SK-N-SH (cell line): ENCODE measurements at regions not wholly inside any gene's neighbourhood (a gene's known extent, or its start where the extent isn't known, plus 50 kb on each side); places are given as distances from the start of the nearest gene placed in this dataset.

Experiments
- CTCF ChIA-PET: fragments of 300-600, 350-600 bp; formaldehyde crosslinking; extraction: SDS; loops from one replicate; lab custom pipeline; 2021; lab: Yijun Ruan, JAX
- POLR2A ChIA-PET: fragments of 350-600 bp; sonication (Branson Sonifier 250); formaldehyde crosslinking; extraction: SDS; loops from one replicate; lab custom pipeline; 2020; ENCODE audit warnings: antibody characterized with exemption, inconsistent platforms; lab: Yijun Ruan, JAX
- DNase-seq: peaks from one replicate; pipeline ENCODE4 v3.0.0; 2012
- H2AFZ ChIP-seq: fragments of 200-600 bp; sonication (generic); 2 replicates; pipeline ENCODE4 v1.8.1; 2016; ENCODE audit warnings: antibody characterized with exemption, mild to moderate bottlenecking, low read depth
- H3F3A ChIP-seq: fragments of 200-600 bp; sonication (generic); replicated peaks from 2 replicates; pipeline ENCODE3; 2016; ENCODE audit warnings: antibody characterized with exemption, mild to moderate bottlenecking; ENCODE audit not compliant: insufficient read depth
- H3K27ac ChIP-seq, 2 experiments: fragments of 200-500 bp in 1 of 2; fragments of 200-600 bp in 1 of 2; sonication (Bioruptor generic) in 1 of 2; sonication (generic), shearing (Covaris generic) in 1 of 2; 2 replicates each; pipeline versions ENCODE4 v1.5.1 to v1.6.1; 2014 to 2016; ENCODE audit warnings: low read depth in 2 of 2, inconsistent platforms in 1 of 2, low read length in 1 of 2, mild to moderate bottlenecking in 1 of 2, mixed read lengths in 1 of 2
- H3K27me3 ChIP-seq: fragments of 200-600 bp; sonication (generic), shearing (Covaris generic); 2 replicates; pipeline ENCODE4 v1.6.1; 2016; ENCODE audit warnings: mixed run types; ENCODE audit not compliant: insufficient read depth
- H3K36me3 ChIP-seq, 2 experiments: fragments of 200-500 bp in 1 of 2; fragments of 200-600 bp in 1 of 2; sonication (Bioruptor generic) in 1 of 2; sonication (generic) in 1 of 2; replicated peaks in 1 of 2; 2 replicates each; pipeline versions ENCODE3 to v1.5.1; 2014 to 2016; ENCODE audit warnings: low read length in 1 of 2, mild to moderate bottlenecking in 1 of 2; ENCODE audit not compliant: insufficient read depth in 2 of 2, control insufficient read depth in 1 of 2
- H3K4me1 ChIP-seq, 2 experiments: fragments of 200-500 bp in 1 of 2; fragments of 200-600 bp in 1 of 2; sonication (Bioruptor generic) in 1 of 2; sonication (generic), shearing (Covaris generic) in 1 of 2; 2 replicates each; pipeline versions ENCODE4 v1.5.1 to v1.6.1; 2014 to 2016; ENCODE audit warnings: low read depth in 1 of 2, low read length in 1 of 2, mixed run types in 1 of 2; ENCODE audit not compliant: insufficient read depth in 2 of 2, control insufficient read depth in 1 of 2
- H3K4me2 ChIP-seq: fragments of 200-600 bp; sonication (generic), shearing (Covaris generic); 2 replicates; pipeline ENCODE4 v1.6.1; 2017; ENCODE audit warnings: mixed run types
- H3K4me3 ChIP-seq, 2 experiments: fragments of 200-500 bp in 1 of 2; fragments of 200-600 bp in 1 of 2; sonication (Bioruptor generic) in 1 of 2; sonication (generic), shearing (Covaris generic) in 1 of 2; 2 replicates each; pipeline versions ENCODE4 v1.5.1 to v1.8.1; 2014 to 2016; ENCODE audit warnings: low read depth in 2 of 2, inconsistent platforms in 1 of 2, low read length in 1 of 2, mild to moderate bottlenecking in 1 of 2, mixed read lengths in 1 of 2, moderate library complexity in 1 of 2
- H3K79me2 ChIP-seq: fragments of 200-600 bp; sonication (generic); 2 replicates; pipeline ENCODE4 v1.8.1; 2017; ENCODE audit warnings: mild to moderate bottlenecking; ENCODE audit not compliant: insufficient read depth
- H3K9ac ChIP-seq: fragments of 200-600 bp; sonication (generic); 2 replicates; pipeline ENCODE4 v1.6.1; 2017; ENCODE audit warnings: mixed run types
- H3K9me2 ChIP-seq: fragments of 200-600 bp; sonication (generic); 2 replicates; pipeline ENCODE4 v1.6.1; 2017; ENCODE audit warnings: mixed run types
- H3K9me3 ChIP-seq: fragments of 200-600 bp; sonication (generic); 2 replicates; pipeline ENCODE4 v1.6.1; 2017; ENCODE audit warnings: mixed run types, mild to moderate bottlenecking, moderate library complexity
- H4K20me1 ChIP-seq: fragments of 200-600 bp; sonication (generic); 2 replicates; pipeline ENCODE4 v1.6.1; 2017; ENCODE audit warnings: mild to moderate bottlenecking, mixed run types; ENCODE audit not compliant: insufficient read depth
- EP300 ChIP-seq, 2 experiments: IDR thresholded peaks; 2 replicates each; pipeline versions ENCODE4 v1.4.0 to v1.6.1; 2012; ENCODE audit warnings: borderline replicate concordance in 1 of 2, low read depth in 1 of 2, low read length in 1 of 2
- EZH2phosphoT487 ChIP-seq: fragments of 200-600 bp; sonication (generic); IDR thresholded peaks from 2 replicates; pipeline ENCODE4 v1.6.1; 2017; ENCODE audit warnings: low read depth, mixed run types, mild to moderate bottlenecking, antibody characterized with exemption, moderate library complexity, borderline replicate concordance
- GABPA ChIP-seq: IDR thresholded peaks from 2 replicates; pipeline ENCODE4 v1.4.0; 2012; ENCODE audit warnings: low read depth, mild to moderate bottlenecking
- IRF3 ChIP-seq: fragments of 150-350 bp; IDR thresholded peaks from 2 replicates; pipeline ENCODE4 v1.6.1; 2016; ENCODE audit warnings: mild to moderate bottlenecking, low read depth, low read length
- MEF2A ChIP-seq: IDR thresholded peaks from 2 replicates; pipeline ENCODE4 v1.4.0; 2012; ENCODE audit warnings: low read depth, borderline replicate concordance
- PBX3 ChIP-seq: IDR thresholded peaks from 2 replicates; pipeline ENCODE4; 2012
- RCOR1 ChIP-seq: fragments of 150-350 bp; IDR thresholded peaks from 2 replicates; pipeline ENCODE4 v1.6.1; 2017; ENCODE audit warnings: antibody characterized with exemption, low read length
- REST ChIP-seq: IDR thresholded peaks from 2 replicates; pipeline ENCODE4 v1.6.1; 2012; ENCODE audit warnings: mild to moderate bottlenecking, low read depth, low read length, moderate library complexity
- TAF1 ChIP-seq: IDR thresholded peaks from 2 replicates; pipeline ENCODE4 v1.6.1; 2012; ENCODE audit warnings: low read depth, mild to moderate bottlenecking, low read length, moderate library complexity, borderline replicate concordance
- YY1 ChIP-seq: IDR thresholded peaks from 2 replicates; pipeline ENCODE4 v1.4.0; 2012; ENCODE audit warnings: low read depth, mild to moderate bottlenecking
- WGBS: methylation state at CpG from one replicate; pipeline ENCODE4 v1.1.6; 2017; ENCODE audit warnings: low lambda C conversion rate; 5-methylcytosine and 5-hydroxymethylcytosine counted together

GRCh38 chr17:45676695-45677094 is 107.4 kb upstream of the CRHR1 start (continued):
- TF ChIP-seq IRF3 (no peak), EZH2phosphoT487 (no peak), MEF2A (no peak)

GRCh38 chr17:45677770-45678169 is 106.3 kb upstream of the CRHR1 start:
- Histone ChIP-seq H3K79me2 (no peaks in the 10 kb centered on the region), H2AFZ (no peak overlapping the region), H3K9me2 (no peaks in the 10 kb centered on the region), H4K20me1 (no peaks in the 10 kb centered on the region), H3K4me2 (no peak overlapping the region), H3K4me3 (no peak overlapping the region), H3K27ac (no peak overlapping the region), H3K4me1 (no peaks in the 10 kb centered on the region; a peak in 1 of 4 replicates), H3K27me3 (no peaks in the 10 kb centered on the region), H3K9ac (no peak overlapping the region), H3K9me3 (no peaks in the 10 kb centered on the region), H3K36me3 (no peaks in the 10 kb centered on the region), H3F3A (no peaks in the 10 kb centered on the region)
- ChIA-PET POLR2A (no interaction called here), CTCF (interaction anchor here (0.9 to 2.2 kb wide), 4 partner anchors 11 to 154 kb away, joined by 3 to 8 read pairs (median 3); no protein-coding TSS in a partner anchor)
- DNase-seq, result no peak
- 0% methylated on average over 2 of the region's 3 CpGs for WGBS
- TF ChIP-seq GABPA (no peak), PBX3 (no peak), YY1 (no peak), REST (no peak), RCOR1 (no peak), EP300 (IDR thresholded peaks at IDR 0.05; ENCODE audit: borderline replicate concordance in 1 of 2, low read depth in 1 of 2, low read length in 1 of 2) (no peak), TAF1 (no peak), EZH2phosphoT487 (no peak)
